ENCODE measurements at regions not wholly inside any gene's neighbourhood (a gene's known extent, or its start where the extent isn't known, plus 50 kb on each side); places are given as distances from the start of the nearest gene placed in this dataset.
"Not testable (repeated sequence)": the region's sequence is repeated elsewhere in the genome, so short reads cannot be mapped to it uniquely, and the experiment has no call there.

GRCh38 chr3:198138205-198138604 lies 178.2 kb downstream of the LMLN start:
- H3K27me3 ChIP-seq; H3K27ac ChIP-seq; H3K4me1 ChIP-seq; DNase-seq; H3K4me3 ChIP-seq; H3K9me3 ChIP-seq; intact Hi-C loops (cut with DNase I; ENCODE audit: low total_unique reads); H3K36me3 ChIP-seq: not testable (repeated sequence)
- 84 to 95% (median 89%) methylated on average over 6 to 9 of the region's 10 CpGs for WGBS, 5 donors

- 24 to 37% (median 35%) methylated on average over 4 of the region's 4 CpGs for WGBS, 5 donors
Observed at GRCh38 chr3:198139037-198139436, 179.0 kb downstream of the LMLN start.

DNA sequence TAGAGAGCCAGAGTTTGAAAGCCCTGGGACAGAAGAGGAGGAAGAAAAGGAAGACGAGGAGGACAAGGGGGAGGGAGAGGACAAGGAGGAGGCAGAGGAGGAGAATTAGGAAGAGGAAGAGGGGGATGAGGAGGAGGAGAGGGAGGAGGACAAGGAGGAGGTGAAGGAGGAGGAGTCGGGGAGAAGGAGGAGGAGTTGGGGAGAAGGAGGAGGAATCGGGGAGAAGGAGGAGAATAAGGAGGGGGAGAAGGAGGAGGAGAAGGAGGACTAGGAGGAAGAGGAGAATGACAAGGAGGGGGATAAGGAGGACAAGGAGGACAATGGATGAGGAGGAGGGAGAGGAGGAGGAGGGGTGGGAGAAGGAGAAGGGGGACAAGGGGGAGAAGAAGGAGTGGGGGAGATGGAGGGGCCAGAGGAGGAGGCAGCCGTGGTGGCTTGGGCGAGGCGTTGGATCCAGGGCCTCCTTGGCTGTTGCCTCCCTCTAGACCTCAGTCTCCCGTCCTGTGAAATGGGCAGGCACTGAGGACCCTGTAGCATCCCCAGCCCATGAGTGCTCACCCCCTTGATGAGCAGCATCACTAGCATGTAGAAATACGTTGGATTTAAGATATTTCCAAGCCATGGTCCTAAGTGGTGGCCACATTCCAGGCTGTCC lies 179.6 kb downstream of the LMLN start:
- H3K27me3 ChIP-seq; DNase-seq; H3K36me3 ChIP-seq; H3K4me1 ChIP-seq; H3K4me3 ChIP-seq; H3K9me3 ChIP-seq; H3K27ac ChIP-seq; intact Hi-C loops (cut with DNase I; ENCODE audit: low total_unique reads): not testable (repeated sequence)
- WGBS, 5 donors = 62 to 71% (median 67%) methylated on average over 7 to 8 of the region's 8 CpGs

More at GRCh38 chr3:198139037-198139436, 179.0 kb downstream of the LMLN start:
- H3K27me3 ChIP-seq; intact Hi-C loops (cut with DNase I; ENCODE audit: low total_unique reads); H3K4me1 ChIP-seq; H3K36me3 ChIP-seq; H3K27ac ChIP-seq; H3K9me3 ChIP-seq; DNase-seq; H3K4me3 ChIP-seq: not testable (repeated sequence)

DNA sequence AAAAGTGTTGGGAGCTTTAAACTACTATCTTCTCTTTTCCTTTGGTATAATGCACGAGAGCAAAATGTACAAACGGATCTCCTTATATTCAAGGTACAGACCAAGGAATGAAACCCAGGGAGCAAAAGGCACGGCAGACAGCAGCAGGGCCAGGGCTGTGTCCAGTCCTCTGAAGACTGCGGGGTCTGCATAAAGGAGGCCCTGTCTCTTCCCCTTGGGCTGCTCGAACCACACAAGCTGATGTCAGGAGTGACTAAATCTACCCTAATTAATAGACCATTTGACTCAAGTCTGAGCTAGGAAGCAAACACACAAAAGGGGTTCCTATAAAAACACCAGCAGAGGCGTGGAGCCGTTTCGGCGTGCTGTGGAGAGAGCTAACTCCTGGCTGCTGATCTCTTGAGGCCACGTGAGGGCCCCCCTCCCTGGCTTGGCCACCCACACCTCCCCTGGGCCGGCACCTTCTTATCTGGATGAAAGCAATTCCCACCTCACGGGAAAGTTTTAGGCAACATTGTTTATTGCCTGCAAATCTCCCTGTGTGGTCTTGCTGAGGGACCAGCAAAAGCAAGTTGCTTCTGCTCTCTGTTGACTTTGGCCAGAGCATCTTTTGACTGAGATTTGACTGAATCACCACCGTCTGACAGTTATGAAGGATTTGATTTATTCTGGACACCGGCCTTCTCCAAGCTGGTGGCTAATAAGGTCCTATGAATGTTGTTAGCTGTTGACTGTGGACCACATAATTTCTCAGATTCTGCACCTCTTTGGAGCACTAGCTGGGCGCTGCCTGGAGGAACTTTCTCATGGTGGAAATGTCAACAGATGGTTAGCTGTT lies 183.5 kb downstream of the LMLN start:
- DNase-seq; H3K36me3 ChIP-seq; H3K9me3 ChIP-seq; H3K27ac ChIP-seq; intact Hi-C loops (cut with DNase I; ENCODE audit: low total_unique reads); H3K4me3 ChIP-seq; H3K27me3 ChIP-seq; H3K4me1 ChIP-seq: not testable (repeated sequence)
- WGBS, 5 donors = 55 to 73% (median 71%) methylated on average over 8 to 11 of the region's 15 CpGs

- H3K27ac ChIP-seq; H3K36me3 ChIP-seq; H3K27me3 ChIP-seq; intact Hi-C loops (cut with DNase I; ENCODE audit: low total_unique reads); H3K4me3 ChIP-seq; H3K4me1 ChIP-seq; H3K9me3 ChIP-seq: not testable (repeated sequence)
- peak in 1 of 2 donors; percentile 81 for DNase-seq
- 18 to 32% (median 27%) methylated on average over 3 of the region's 8 CpGs; no CpG with 5 or more reads in 1 of the 5 donors for WGBS, 5 donors
Observed at GRCh38 chr3:198145231-198145784, 185.3 kb downstream of the LMLN start.

DNA sequence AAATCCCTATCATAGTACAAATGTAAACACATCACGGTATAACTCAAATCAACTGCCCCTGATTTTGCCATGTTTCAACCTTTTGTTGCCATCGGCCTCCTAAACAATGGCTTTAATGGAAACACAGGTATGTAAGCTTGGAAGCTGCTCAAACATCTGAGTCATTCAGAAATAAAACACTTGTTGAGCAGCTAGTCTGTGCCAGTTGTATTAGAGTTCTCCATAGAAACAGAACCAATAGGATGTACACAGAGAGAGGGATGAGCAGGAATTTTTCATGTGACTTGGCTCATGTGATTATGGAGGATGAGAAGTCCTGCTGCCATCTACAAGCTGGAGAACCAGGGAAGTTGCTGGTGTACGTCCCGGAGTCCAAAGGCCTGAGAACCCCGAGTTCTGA lies 186.1 kb downstream of the LMLN start:
- intact Hi-C loops (cut with DNase I; ENCODE audit: low total_unique reads); H3K4me1 ChIP-seq; H3K27me3 ChIP-seq; H3K36me3 ChIP-seq; H3K27ac ChIP-seq; H3K4me3 ChIP-seq; H3K9me3 ChIP-seq: not testable (repeated sequence)
- 44 to 78% (median 73%) methylated on average over 2 to 4 of the region's 5 CpGs for WGBS, 5 donors
- peak in 1 of 2 donors; percentile 53 for DNase-seq

DNA sequence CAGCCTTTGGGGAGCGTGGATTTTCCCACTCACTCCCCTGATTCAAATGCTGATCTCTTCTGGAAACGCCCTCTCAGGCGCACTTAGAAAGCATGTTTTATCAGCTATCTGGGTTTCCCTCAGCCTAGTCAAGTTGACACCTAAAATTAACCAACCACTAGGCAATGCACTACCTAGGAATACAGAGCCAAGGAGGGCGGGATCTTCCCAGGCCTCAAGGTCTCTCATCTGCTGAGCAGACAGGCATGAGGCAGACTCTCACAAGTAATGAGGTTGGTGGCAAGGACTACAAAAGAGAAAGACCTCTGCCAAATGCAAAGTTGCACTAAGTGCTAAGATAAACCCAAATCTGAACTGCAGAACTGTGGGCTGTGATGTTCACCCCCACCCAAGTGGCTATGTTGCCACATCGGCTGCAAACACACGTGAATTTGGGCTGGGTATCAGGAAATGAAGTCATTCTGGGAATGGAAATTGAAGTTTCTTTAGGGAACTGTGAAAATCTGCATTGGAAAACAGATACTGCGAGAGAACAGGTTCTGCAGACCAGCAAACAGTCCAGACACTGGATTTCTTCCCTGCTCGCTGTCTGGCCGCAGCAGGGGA lies 186.6 kb downstream of the LMLN start:
- intact Hi-C loops (cut with DNase I; ENCODE audit: low total_unique reads); H3K27ac ChIP-seq: not testable (repeated sequence)

GRCh38 chr3:198147213-198147612 lies 187.2 kb downstream of the LMLN start:
- H3K36me3 ChIP-seq; H3K4me3 ChIP-seq; DNase-seq; intact Hi-C loops (cut with DNase I; ENCODE audit: low total_unique reads); H3K4me1 ChIP-seq; H3K27ac ChIP-seq; H3K9me3 ChIP-seq; H3K27me3 ChIP-seq: not testable (repeated sequence)
- WGBS, 5 donors = 87 to 93% (median 90%) methylated on average over 1 to 3 of the region's 3 CpGs; no CpG with 5 or more reads in 1 of the 5 donors

More for the DNA sequence above, 186.6 kb downstream of the LMLN start:
- H3K4me3 ChIP-seq, DNase-seq, H3K36me3 ChIP-seq, H3K9me3 ChIP-seq, H3K4me1 ChIP-seq, H3K27me3 ChIP-seq: not testable (repeated sequence)
- 75 to 100% (median 83%) methylated on average over 1 to 8 of the region's 9 CpGs for WGBS, 5 donors

GRCh38 chr3:198147993-198148392 lies 188.0 kb downstream of the LMLN start:
- WGBS, 5 donors = 39 to 71% (median 50%) methylated on average over 4 to 6 of the region's 6 CpGs
- H3K4me3 ChIP-seq; intact Hi-C loops (cut with DNase I; ENCODE audit: low total_unique reads): not testable (repeated sequence)

DNA sequence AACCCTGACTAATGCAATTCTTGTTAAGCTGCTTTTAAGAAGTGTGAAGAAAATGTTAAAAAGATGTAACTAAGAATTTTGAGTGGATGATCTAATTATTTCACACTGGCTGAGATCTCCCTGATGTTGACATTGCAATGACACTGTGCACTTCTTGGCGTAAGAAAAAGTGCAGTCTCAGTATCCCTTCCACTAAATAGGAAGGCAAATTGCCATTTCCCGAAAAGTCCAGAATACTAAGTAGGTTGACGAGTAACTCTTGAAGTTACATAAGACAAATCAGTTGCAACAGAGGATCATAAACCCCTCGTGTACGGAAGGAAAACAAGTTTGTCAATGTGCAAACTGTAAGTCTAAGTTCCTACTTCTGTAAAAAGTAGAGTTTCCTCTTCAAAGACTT lies 189.9 kb downstream of the LMLN start:
- H3K36me3 ChIP-seq; H3K27me3 ChIP-seq; H3K4me1 ChIP-seq; H3K9me3 ChIP-seq; H3K4me3 ChIP-seq; DNase-seq; intact Hi-C loops (cut with DNase I; ENCODE audit: low total_unique reads): not testable (repeated sequence)
- 64 to 73% (median 67%) methylated on average over 5 of the region's 5 CpGs for WGBS, 5 donors
- H3K27ac ChIP-seq = peak overlapping the region in 1 of 5 donors; percentile 27

More at GRCh38 chr3:198147993-198148392, 188.0 kb downstream of the LMLN start:
- not testable (repeated sequence) for H3K36me3 ChIP-seq, DNase-seq, H3K4me1 ChIP-seq, H3K9me3 ChIP-seq, H3K27ac ChIP-seq, H3K27me3 ChIP-seq

DNA sequence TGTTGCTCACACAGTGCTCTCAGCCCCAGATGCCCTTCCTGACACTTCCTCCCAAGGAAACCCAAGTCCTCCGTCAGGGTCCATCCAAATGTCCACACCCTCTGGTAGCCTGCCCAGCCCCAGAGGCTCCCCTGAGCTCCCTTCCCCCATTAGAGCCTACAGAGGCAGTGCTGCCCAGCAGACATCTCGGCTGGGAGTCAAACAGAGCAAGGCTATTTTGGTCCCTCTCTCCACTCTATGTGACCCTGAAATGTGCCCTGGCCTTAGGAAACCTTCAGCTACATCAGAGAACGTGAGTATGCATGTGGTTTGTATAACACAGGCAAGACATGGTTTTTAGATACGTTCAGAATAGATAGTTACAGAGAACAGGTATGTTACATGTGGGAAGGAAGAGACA lies 191.8 kb downstream of the LMLN start:
- H3K27me3 ChIP-seq; H3K4me3 ChIP-seq; H3K9me3 ChIP-seq; H3K36me3 ChIP-seq; DNase-seq; intact Hi-C loops (cut with DNase I; ENCODE audit: low total_unique reads); H3K4me1 ChIP-seq: not testable (repeated sequence)
- 44 to 61% (median 50%) methylated on average over 3 to 4 of the region's 4 CpGs for WGBS, 5 donors
- peak overlapping the region in 2 of 5 donors; percentile 27 to 32 for H3K27ac ChIP-seq

Data from stomach (tissue), 8 donors.